K562 (cell line): ENCODE measurements at regions not wholly inside any gene's neighbourhood (a gene's known extent, or its start where the extent isn't known, plus 50 kb on each side); places are given as distances from the start of the nearest gene placed in this dataset.
A peak's percentile ranks its signal among the peaks of the same experiment; 100 is the strongest.

Source experiments
- ELF2 ChIP-seq: fragments of 250-450 bp; sonication (Bioruptor Pico); IDR thresholded peaks from 2 replicates; pipeline ENCODE4 v1.5.0; 2021; ENCODE audit warnings: mild to moderate bottlenecking
- EP300 ChIP-seq: IDR thresholded peaks from 2 replicates; pipeline ENCODE4 v1.6.1; 2012; ENCODE audit warnings: low read length, improper control_type of control experiment
- HMG20A ChIP-seq: fragments of 450-650 bp; formaldehyde crosslinking; conservative IDR thresholded peaks from 2 replicates; pipeline ENCODE4 v1.4.0; 2020; ENCODE audit warnings: mild to moderate bottlenecking, mixed read lengths
- IFI16 ChIP-seq: fragments of 250-450 bp; sonication (Bioruptor Pico); IDR thresholded peaks from 2 replicates; pipeline ENCODE4 v2.1.2; 2022; ENCODE audit warnings: mild to moderate bottlenecking, inconsistent platforms
- ZEB2 ChIP-seq: fragments of 450-650 bp; IDR thresholded peaks from 2 replicates; pipeline ENCODE4 v1.6.1; 2016
- TF ChIP-seq, protein P1 (sequence below): fragments of 150-350 bp; conservative IDR thresholded peaks from 2 replicates; pipeline ENCODE4 v1.6.1; 2014; ENCODE audit warnings: low read length
- TF ChIP-seq, protein P2 (sequence below): fragments of 250-450 bp; sonication (Bioruptor Pico); IDR thresholded peaks from 2 replicates; pipeline ENCODE4 v1.8.0; 2021; ENCODE audit warnings: mild to moderate bottlenecking, moderate library complexity
- TF ChIP-seq, protein P3 (sequence below): fragments of 450-650 bp; IDR thresholded peaks from 2 replicates; pipeline ENCODE4 v1.6.1; 2017; ENCODE audit warnings: antibody characterized with exemption, mild to moderate bottlenecking
- TF ChIP-seq, protein P4 (sequence below): fragments of 200-600 bp; sonication (generic); IDR thresholded peaks from one replicate; pipeline ENCODE4 v1.6.1; 2012; ENCODE audit warnings: mild to moderate bottlenecking, low read depth, low read length, inconsistent platforms

DNA sequence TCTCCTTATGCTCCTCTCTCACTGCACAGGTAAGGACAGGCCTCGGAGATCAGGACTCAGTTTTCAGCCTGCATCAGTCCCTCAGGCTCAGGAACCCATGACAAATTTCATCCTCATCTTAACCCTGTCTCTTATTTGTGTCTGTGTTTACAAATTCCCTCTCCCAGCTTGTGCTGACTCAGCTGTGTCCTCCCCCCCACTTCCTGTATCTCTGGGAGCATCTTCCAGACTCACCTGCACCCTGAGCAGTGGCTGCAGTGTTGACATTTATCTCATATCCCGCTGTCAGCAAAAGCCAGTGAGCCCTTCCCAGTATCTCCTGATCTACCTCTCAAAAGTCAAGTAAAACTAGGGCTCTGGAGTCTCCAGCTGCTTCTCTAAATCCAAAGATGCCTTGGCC lies 65.6 kb upstream of the VPREB1 start (continued):
- TF ChIP-seq, protein P1, sequence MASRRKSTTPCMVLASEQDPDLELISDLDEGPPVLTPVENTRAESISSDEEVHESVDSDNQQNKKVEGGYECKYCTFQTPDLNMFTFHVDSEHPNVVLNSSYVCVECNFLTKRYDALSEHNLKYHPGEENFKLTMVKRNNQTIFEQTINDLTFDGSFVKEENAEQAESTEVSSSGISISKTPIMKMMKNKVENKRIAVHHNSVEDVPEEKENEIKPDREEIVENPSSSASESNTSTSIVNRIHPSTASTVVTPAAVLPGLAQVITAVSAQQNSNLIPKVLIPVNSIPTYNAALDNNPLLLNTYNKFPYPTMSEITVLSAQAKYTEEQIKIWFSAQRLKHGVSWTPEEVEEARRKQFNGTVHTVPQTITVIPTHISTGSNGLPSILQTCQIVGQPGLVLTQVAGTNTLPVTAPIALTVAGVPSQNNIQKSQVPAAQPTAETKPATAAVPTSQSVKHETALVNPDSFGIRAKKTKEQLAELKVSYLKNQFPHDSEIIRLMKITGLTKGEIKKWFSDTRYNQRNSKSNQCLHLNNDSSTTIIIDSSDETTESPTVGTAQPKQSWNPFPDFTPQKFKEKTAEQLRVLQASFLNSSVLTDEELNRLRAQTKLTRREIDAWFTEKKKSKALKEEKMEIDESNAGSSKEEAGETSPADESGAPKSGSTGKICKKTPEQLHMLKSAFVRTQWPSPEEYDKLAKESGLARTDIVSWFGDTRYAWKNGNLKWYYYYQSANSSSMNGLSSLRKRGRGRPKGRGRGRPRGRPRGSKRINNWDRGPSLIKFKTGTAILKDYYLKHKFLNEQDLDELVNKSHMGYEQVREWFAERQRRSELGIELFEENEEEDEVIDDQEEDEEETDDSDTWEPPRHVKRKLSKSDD = no peak
- TF ChIP-seq EP300 (no peak), IFI16 (CRISPR knock-in tag) (peak; percentile 28; the same call in 1 of the 2 replicates), ELF2 (CRISPR knock-in tag) (no peak), ZEB2 (peak; percentile 71; the same call in 1 of the 2 replicates), HMG20A (CRISPR knock-in tag) (0 out of 2 replicates have a peak, but pooled peaks have one; percentile 21)
- TF ChIP-seq, protein P2, sequence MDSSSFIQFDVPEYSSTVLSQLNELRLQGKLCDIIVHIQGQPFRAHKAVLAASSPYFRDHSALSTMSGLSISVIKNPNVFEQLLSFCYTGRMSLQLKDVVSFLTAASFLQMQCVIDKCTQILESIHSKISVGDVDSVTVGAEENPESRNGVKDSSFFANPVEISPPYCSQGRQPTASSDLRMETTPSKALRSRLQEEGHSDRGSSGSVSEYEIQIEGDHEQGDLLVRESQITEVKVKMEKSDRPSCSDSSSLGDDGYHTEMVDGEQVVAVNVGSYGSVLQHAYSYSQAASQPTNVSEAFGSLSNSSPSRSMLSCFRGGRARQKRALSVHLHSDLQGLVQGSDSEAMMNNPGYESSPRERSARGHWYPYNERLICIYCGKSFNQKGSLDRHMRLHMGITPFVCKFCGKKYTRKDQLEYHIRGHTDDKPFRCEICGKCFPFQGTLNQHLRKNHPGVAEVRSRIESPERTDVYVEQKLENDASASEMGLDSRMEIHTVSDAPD (CRISPR knock-in tag) = no peak
- TF ChIP-seq, protein P3, sequence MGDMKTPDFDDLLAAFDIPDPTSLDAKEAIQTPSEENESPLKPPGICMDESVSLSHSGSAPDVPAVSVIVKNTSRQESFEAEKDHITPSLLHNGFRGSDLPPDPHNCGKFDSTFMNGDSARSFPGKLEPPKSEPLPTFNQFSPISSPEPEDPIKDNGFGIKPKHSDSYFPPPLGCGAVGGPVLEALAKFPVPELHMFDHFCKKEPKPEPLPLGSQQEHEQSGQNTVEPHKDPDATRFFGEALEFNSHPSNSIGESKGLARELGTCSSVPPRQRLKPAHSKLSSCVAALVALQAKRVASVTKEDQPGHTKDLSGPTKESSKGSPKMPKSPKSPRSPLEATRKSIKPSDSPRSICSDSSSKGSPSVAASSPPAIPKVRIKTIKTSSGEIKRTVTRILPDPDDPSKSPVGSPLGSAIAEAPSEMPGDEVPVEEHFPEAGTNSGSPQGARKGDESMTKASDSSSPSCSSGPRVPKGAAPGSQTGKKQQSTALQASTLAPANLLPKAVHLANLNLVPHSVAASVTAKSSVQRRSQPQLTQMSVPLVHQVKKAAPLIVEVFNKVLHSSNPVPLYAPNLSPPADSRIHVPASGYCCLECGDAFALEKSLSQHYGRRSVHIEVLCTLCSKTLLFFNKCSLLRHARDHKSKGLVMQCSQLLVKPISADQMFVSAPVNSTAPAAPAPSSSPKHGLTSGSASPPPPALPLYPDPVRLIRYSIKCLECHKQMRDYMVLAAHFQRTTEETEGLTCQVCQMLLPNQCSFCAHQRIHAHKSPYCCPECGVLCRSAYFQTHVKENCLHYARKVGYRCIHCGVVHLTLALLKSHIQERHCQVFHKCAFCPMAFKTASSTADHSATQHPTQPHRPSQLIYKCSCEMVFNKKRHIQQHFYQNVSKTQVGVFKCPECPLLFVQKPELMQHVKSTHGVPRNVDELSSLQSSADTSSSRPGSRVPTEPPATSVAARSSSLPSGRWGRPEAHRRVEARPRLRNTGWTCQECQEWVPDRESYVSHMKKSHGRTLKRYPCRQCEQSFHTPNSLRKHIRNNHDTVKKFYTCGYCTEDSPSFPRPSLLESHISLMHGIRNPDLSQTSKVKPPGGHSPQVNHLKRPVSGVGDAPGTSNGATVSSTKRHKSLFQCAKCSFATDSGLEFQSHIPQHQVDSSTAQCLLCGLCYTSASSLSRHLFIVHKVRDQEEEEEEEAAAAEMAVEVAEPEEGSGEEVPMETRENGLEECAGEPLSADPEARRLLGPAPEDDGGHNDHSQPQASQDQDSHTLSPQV = no peak
- TF ChIP-seq, protein P4, sequence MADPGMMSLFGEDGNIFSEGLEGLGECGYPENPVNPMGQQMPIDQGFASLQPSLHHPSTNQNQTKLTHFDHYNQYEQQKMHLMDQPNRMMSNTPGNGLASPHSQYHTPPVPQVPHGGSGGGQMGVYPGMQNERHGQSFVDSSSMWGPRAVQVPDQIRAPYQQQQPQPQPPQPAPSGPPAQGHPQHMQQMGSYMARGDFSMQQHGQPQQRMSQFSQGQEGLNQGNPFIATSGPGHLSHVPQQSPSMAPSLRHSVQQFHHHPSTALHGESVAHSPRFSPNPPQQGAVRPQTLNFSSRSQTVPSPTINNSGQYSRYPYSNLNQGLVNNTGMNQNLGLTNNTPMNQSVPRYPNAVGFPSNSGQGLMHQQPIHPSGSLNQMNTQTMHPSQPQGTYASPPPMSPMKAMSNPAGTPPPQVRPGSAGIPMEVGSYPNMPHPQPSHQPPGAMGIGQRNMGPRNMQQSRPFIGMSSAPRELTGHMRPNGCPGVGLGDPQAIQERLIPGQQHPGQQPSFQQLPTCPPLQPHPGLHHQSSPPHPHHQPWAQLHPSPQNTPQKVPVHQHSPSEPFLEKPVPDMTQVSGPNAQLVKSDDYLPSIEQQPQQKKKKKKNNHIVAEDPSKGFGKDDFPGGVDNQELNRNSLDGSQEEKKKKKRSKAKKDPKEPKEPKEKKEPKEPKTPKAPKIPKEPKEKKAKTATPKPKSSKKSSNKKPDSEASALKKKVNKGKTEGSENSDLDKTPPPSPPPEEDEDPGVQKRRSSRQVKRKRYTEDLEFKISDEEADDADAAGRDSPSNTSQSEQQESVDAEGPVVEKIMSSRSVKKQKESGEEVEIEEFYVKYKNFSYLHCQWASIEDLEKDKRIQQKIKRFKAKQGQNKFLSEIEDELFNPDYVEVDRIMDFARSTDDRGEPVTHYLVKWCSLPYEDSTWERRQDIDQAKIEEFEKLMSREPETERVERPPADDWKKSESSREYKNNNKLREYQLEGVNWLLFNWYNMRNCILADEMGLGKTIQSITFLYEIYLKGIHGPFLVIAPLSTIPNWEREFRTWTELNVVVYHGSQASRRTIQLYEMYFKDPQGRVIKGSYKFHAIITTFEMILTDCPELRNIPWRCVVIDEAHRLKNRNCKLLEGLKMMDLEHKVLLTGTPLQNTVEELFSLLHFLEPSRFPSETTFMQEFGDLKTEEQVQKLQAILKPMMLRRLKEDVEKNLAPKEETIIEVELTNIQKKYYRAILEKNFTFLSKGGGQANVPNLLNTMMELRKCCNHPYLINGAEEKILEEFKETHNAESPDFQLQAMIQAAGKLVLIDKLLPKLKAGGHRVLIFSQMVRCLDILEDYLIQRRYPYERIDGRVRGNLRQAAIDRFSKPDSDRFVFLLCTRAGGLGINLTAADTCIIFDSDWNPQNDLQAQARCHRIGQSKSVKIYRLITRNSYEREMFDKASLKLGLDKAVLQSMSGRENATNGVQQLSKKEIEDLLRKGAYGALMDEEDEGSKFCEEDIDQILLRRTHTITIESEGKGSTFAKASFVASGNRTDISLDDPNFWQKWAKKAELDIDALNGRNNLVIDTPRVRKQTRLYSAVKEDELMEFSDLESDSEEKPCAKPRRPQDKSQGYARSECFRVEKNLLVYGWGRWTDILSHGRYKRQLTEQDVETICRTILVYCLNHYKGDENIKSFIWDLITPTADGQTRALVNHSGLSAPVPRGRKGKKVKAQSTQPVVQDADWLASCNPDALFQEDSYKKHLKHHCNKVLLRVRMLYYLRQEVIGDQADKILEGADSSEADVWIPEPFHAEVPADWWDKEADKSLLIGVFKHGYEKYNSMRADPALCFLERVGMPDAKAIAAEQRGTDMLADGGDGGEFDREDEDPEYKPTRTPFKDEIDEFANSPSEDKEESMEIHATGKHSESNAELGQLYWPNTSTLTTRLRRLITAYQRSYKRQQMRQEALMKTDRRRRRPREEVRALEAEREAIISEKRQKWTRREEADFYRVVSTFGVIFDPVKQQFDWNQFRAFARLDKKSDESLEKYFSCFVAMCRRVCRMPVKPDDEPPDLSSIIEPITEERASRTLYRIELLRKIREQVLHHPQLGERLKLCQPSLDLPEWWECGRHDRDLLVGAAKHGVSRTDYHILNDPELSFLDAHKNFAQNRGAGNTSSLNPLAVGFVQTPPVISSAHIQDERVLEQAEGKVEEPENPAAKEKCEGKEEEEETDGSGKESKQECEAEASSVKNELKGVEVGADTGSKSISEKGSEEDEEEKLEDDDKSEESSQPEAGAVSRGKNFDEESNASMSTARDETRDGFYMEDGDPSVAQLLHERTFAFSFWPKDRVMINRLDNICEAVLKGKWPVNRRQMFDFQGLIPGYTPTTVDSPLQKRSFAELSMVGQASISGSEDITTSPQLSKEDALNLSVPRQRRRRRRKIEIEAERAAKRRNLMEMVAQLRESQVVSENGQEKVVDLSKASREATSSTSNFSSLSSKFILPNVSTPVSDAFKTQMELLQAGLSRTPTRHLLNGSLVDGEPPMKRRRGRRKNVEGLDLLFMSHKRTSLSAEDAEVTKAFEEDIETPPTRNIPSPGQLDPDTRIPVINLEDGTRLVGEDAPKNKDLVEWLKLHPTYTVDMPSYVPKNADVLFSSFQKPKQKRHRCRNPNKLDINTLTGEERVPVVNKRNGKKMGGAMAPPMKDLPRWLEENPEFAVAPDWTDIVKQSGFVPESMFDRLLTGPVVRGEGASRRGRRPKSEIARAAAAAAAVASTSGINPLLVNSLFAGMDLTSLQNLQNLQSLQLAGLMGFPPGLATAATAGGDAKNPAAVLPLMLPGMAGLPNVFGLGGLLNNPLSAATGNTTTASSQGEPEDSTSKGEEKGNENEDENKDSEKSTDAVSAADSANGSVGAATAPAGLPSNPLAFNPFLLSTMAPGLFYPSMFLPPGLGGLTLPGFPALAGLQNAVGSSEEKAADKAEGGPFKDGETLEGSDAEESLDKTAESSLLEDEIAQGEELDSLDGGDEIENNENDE = peak; percentile 39
